Peyer's patch (tissue), 4 donors: ENCODE measurements at regions not wholly inside any gene's neighbourhood (a gene's known extent, or its start where the extent isn't known, plus 50 kb on each side); places are given as distances from the start of the nearest gene placed in this dataset.

Experiments used
- DNase-seq, 3 donors: peaks; one replicate each; pipeline ENCODE4 v3.0.0-alpha.2; 2017 to 2019
- H3K27ac ChIP-seq, 4 donors: fragments of 200-600 bp; sonication (generic); one replicate each; pipeline ENCODE4 v1.5.1; 2016 to 2019
- H3K27me3 ChIP-seq, 2 donors: fragments of 200-600 bp; sonication (generic); one replicate each; pipeline ENCODE4 v1.5.1; 2019
- H3K36me3 ChIP-seq, 3 donors: fragments of 200-600 bp; sonication (generic); one replicate each; pipeline ENCODE4 v1.5.1; 2016 to 2019
- H3K4me1 ChIP-seq, 4 donors: fragments of 200-600 bp; sonication (generic); one replicate each; pipeline ENCODE4 v1.5.1; 2016 to 2019
- H3K4me3 ChIP-seq, 4 donors: fragments of 200-600 bp; sonication (generic); 1 replicate in 3 of 4; 2 replicates in 1 of 4; pipeline ENCODE4 v1.5.1; 2016 to 2019; ENCODE audit warnings: mild to moderate bottlenecking in 1 of 4
- H3K9me3 ChIP-seq, 4 donors: fragments of 200-600 bp; sonication (generic); one replicate each; pipeline ENCODE4 v1.5.1; 2016 to 2019; ENCODE audit warnings: mild to moderate bottlenecking in 1 of 4
- POLR2A ChIP-seq, 2 donors: fragments of 450-650 bp; IDR thresholded peaks; one replicate each; pipeline ENCODE4 v1.5.1; 2017; ENCODE audit warnings: antibody characterized with exemption in 2 of 2, mild to moderate bottlenecking in 2 of 2, moderate library complexity in 2 of 2
- TF ChIP-seq, protein P1 (sequence below), 6 experiments: fragments of 450-650 bp in 4 of 6; fragments of 200-600 bp in 2 of 6; sonication (generic) in 1 of 6; IDR thresholded peaks; one replicate each; pipeline ENCODE4 v1.5.1; 2017 to 2019; ENCODE audit warnings: antibody characterized with exemption in 6 of 6, mild to moderate bottlenecking in 3 of 6, moderate library complexity in 1 of 6

GRCh38 chr16:85278839-85279238 is 166.6 kb upstream of the CIBAR2 start:
- no peaks in the 10 kb centered on the region for H3K27me3 ChIP-seq
- H3K9me3 ChIP-seq: no peaks in the 10 kb centered on the region
- H3K4me1 ChIP-seq: no peaks in the 10 kb centered on the region
- DNase-seq: no peak
- no peak overlapping the region for H3K27ac ChIP-seq
- no peaks in the 10 kb centered on the region for H3K36me3 ChIP-seq
- H3K4me3 ChIP-seq: no peak overlapping the region
- TF ChIP-seq, protein P1, sequence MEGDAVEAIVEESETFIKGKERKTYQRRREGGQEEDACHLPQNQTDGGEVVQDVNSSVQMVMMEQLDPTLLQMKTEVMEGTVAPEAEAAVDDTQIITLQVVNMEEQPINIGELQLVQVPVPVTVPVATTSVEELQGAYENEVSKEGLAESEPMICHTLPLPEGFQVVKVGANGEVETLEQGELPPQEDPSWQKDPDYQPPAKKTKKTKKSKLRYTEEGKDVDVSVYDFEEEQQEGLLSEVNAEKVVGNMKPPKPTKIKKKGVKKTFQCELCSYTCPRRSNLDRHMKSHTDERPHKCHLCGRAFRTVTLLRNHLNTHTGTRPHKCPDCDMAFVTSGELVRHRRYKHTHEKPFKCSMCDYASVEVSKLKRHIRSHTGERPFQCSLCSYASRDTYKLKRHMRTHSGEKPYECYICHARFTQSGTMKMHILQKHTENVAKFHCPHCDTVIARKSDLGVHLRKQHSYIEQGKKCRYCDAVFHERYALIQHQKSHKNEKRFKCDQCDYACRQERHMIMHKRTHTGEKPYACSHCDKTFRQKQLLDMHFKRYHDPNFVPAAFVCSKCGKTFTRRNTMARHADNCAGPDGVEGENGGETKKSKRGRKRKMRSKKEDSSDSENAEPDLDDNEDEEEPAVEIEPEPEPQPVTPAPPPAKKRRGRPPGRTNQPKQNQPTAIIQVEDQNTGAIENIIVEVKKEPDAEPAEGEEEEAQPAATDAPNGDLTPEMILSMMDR (IDR thresholded peaks at IDR 0.05): no peak
- TF ChIP-seq POLR2A (IDR thresholded peaks at IDR 0.05): no peak

GRCh38 chr16:85279402-85279801 is 167.1 kb upstream of the CIBAR2 start:
- Histone ChIP-seq H3K27me3 (no peaks in the 10 kb centered on the region), H3K4me1 (no peaks in the 10 kb centered on the region), H3K36me3 (no peaks in the 10 kb centered on the region), H3K27ac (peak overlapping the region in 1 of 4 donors; percentile 35), H3K9me3 (no peaks in the 10 kb centered on the region), H3K4me3 (no peak overlapping the region)
- no peak for DNase-seq
- TF ChIP-seq, protein P1 (IDR thresholded peaks at IDR 0.05): no peak
- TF ChIP-seq POLR2A (IDR thresholded peaks at IDR 0.05): no peak

GRCh38 chr16:85279825-85280545 is 167.7 kb upstream of the CIBAR2 start:
- Histone ChIP-seq H3K4me3 (no peak overlapping the region), H3K27me3 (no peaks in the 10 kb centered on the region), H3K36me3 (no peaks in the 10 kb centered on the region), H3K4me1 (no peaks in the 10 kb centered on the region), H3K27ac (peak overlapping the region in 1 of 4 donors; percentile 35), H3K9me3 (no peaks in the 10 kb centered on the region)
- peak in 1 of 3 donors; percentile 63 for DNase-seq
- TF ChIP-seq POLR2A (IDR thresholded peaks at IDR 0.05): no peak
- TF ChIP-seq, protein P1 (IDR thresholded peaks at IDR 0.05): no peak

DNA sequence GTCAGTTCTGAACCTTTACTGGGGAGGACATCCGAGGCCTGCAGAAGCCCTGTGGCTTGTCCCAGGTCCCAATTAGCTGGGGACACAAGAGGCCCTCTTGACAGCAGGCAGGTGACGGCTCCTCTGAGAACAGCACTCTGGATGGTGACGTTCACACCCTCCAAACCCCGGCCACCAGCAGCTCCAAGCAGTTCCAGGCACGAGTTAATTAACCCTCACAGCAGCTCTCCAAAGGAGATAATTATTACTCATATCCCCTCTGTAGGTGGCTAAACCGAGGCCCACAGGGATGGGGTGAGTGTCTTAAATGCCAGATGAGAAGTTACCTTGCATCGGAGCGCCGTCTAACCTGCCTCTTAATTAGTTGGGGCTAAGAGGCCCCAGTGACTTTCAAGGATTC is 168.9 kb upstream of the CIBAR2 start:
- TF ChIP-seq, protein P1 (IDR thresholded peaks at IDR 0.05): no peak
- TF ChIP-seq POLR2A (IDR thresholded peaks at IDR 0.05): no peak
- Histone ChIP-seq H3K36me3 (no peaks in the 10 kb centered on the region), H3K4me1 (no peaks in the 10 kb centered on the region), H3K9me3 (no peaks in the 10 kb centered on the region), H3K27ac (no peak overlapping the region), H3K27me3 (no peaks in the 10 kb centered on the region), H3K4me3 (no peak overlapping the region)
- no peak for DNase-seq

DNA sequence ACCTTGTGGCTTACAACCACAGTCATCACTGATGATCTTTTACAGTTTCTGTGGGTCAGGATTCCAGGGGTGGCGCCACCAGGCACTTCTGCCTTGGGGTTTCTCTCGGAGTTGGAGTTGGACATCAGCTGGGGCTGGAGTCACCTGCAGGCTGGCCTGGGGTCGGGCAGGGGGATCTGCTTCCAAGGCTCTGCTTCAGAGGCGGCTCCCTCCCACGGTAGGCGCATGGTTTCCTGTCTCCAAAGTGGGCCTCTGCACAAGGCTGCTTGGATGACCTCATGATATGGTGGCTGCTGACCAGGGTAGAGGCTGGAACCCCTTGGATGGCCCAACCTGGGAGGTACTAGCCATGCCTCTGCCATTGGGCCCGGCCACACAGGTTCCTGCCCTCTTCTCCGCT is 170.6 kb upstream of the CIBAR2 start:
- TF ChIP-seq, protein P1 (IDR thresholded peaks at IDR 0.05): no peak
- TF ChIP-seq POLR2A (IDR thresholded peaks at IDR 0.05): no peak
- Histone ChIP-seq H3K36me3 (no peaks in the 10 kb centered on the region), H3K4me1 (no peaks in the 10 kb centered on the region), H3K9me3 (no peaks in the 10 kb centered on the region), H3K4me3 (no peak overlapping the region), H3K27ac (no peak overlapping the region), H3K27me3 (no peaks in the 10 kb centered on the region)
- DNase-seq: no peak
